ENCODE measurements at regions not wholly inside any gene's neighbourhood (a gene's known extent, or its start where the extent isn't known, plus 50 kb on each side); places are given as distances from the start of the nearest gene placed in this dataset.

- no peak for TF ChIP-seq CTCF (IDR thresholded peaks at IDR 0.05; ENCODE audit: insufficient read depth, low read length)
- no peak for TF ChIP-seq SPI1 (IDR thresholded peaks at IDR 0.05; ENCODE audit: borderline replicate concordance, low read depth)
- TF ChIP-seq REST (IDR thresholded peaks at IDR 0.05; ENCODE audit: insufficient replicate concordance, low read depth) = no peak
- TF ChIP-seq GABPA (IDR thresholded peaks at IDR 0.05; ENCODE audit: low read depth) = no peak
Observed at GRCh38 chr14:97887690-97888089, 1090.5 kb downstream of the VRK1 start.
